ENCODE measurements at regions not wholly inside any gene's neighbourhood (a gene's known extent, or its start where the extent isn't known, plus 50 kb on each side); places are given as distances from the start of the nearest gene placed in this dataset.

GRCh38 chr6:153575528-153575927 lies 444.4 kb upstream of the RGS17 start:
- TF ChIP-seq POLR2AphosphoS5 (IDR thresholded peaks at IDR 0.05): no peak
- no peak for TF ChIP-seq CTCF (IDR thresholded peaks at IDR 0.05)
